PC-9 (cell line): ENCODE measurements at regions not wholly inside any gene's neighbourhood (a gene's known extent, or its start where the extent isn't known, plus 50 kb on each side); places are given as distances from the start of the nearest gene placed in this dataset.

ENCODE experiments used
- EZH2 ChIP-seq: fragments of 200-600 bp; sonication (generic); IDR thresholded peaks from 2 replicates; pipeline ENCODE4 v1.8.0; 2017; ENCODE audit warnings: antibody characterized with exemption, low read depth
- TF ChIP-seq, protein P1 (sequence below): fragments of 200-600 bp; sonication (generic); conservative IDR thresholded peaks from 2 replicates; pipeline ENCODE4 v1.6.1; 2017; ENCODE audit warnings: mixed run types, antibody characterized with exemption, mild to moderate bottlenecking, moderate library complexity

DNA sequence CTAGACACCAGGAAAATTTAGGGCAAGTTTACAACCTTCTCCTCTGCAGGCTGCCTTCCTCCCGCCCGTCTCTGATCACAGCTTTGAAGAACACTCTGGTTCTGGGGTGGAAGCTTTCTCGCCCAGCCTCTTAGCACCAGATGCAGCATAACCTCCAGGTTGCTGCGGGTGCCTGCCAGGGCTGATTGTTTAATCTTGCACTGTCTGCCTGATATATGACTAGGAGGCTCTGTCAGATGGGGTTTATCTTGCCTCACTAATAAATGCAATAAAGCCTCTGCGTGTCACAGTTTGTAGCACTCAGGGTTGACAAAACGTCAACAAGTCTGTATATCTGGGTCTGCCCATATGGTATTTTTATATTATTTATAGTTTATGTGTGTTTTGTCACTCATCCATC lies 388.2 kb downstream of the FUT8 start:
- TF ChIP-seq, protein P1, sequence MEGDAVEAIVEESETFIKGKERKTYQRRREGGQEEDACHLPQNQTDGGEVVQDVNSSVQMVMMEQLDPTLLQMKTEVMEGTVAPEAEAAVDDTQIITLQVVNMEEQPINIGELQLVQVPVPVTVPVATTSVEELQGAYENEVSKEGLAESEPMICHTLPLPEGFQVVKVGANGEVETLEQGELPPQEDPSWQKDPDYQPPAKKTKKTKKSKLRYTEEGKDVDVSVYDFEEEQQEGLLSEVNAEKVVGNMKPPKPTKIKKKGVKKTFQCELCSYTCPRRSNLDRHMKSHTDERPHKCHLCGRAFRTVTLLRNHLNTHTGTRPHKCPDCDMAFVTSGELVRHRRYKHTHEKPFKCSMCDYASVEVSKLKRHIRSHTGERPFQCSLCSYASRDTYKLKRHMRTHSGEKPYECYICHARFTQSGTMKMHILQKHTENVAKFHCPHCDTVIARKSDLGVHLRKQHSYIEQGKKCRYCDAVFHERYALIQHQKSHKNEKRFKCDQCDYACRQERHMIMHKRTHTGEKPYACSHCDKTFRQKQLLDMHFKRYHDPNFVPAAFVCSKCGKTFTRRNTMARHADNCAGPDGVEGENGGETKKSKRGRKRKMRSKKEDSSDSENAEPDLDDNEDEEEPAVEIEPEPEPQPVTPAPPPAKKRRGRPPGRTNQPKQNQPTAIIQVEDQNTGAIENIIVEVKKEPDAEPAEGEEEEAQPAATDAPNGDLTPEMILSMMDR = no peak
- TF ChIP-seq EZH2 = no peak
